ENCODE measurements at regions not wholly inside any gene's neighbourhood (a gene's known extent, or its start where the extent isn't known, plus 50 kb on each side); places are given as distances from the start of the nearest gene placed in this dataset.

DNA sequence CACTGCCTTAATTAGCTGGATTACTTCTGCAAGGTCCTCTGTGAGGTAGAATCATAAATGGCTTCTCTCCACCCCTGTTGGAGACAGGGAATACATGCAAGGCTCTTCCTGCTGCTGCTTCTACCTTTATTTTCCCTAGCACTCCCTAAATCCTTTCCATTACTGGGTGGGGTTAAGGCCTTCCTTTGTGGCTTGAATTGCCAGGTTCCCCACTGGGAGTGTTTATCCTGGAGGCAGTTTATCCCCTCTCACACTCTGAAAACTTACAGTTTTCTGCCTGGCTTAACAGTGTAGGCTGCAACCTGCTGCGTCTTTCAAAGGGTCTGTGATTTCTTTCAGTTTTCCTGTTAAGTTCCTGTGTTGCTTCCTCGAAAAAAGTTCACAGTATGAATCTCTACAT is 1062.3 kb upstream of the CRIM1 start:
- ATAC-seq = no peak
- H3K27me3 Mint-ChIP-seq (ENCODE audit: low read depth) = no peaks in the 10 kb centered on the region
- no peaks in the 10 kb centered on the region for H3K4me1 Mint-ChIP-seq (ENCODE audit: low read depth)
- H3K9me3 Mint-ChIP-seq (ENCODE audit: insufficient read depth) = peaks cover 8% of the 10 kb centered on the region
- CTCF ChIA-PET = no interaction called here
- POLR2A ChIA-PET = no interaction called here
- no peak for DNase-seq
- H3K4me3 Mint-ChIP-seq = no peak overlapping the region
- no peak overlapping the region for H3K27ac Mint-ChIP-seq
- H3K36me3 Mint-ChIP-seq (ENCODE audit: low read depth) = no peaks in the 10 kb centered on the region

GRCh38 chr2:35292199-35292598 is 1063.4 kb upstream of the CRIM1 start:
- DNase-seq (no peak), ATAC-seq (no peak)
- Mint-ChIP-seq H3K9me3 (ENCODE audit: insufficient read depth) (peaks cover 8% of the 10 kb centered on the region), H3K4me1 (ENCODE audit: low read depth) (no peaks in the 10 kb centered on the region), H3K27me3 (ENCODE audit: low read depth) (no peaks in the 10 kb centered on the region), H3K36me3 (ENCODE audit: low read depth) (no peaks in the 10 kb centered on the region), H3K4me3 (no peak overlapping the region), H3K27ac (no peak overlapping the region)
- ChIA-PET POLR2A (no interaction called here), CTCF (no interaction called here)

GRCh38 chr2:35281702-35282101 is 1073.9 kb upstream of the CRIM1 start:
- Mint-ChIP-seq H3K4me1 (ENCODE audit: low read depth) (no peaks in the 10 kb centered on the region), H3K36me3 (ENCODE audit: low read depth) (no peaks in the 10 kb centered on the region), H3K27ac (no peak overlapping the region), H3K9me3 (ENCODE audit: insufficient read depth) (no peaks in the 10 kb centered on the region), H3K27me3 (ENCODE audit: low read depth) (no peaks in the 10 kb centered on the region), H3K4me3 (no peak overlapping the region)
- ChIA-PET POLR2A (no interaction called here), CTCF (interaction anchor here (0.7 kb wide), 1 partner anchor 659 kb away, joined by 3 read pairs; no protein-coding TSS in a partner anchor)
- ATAC-seq = no peak
- DNase-seq = no peak

DNA sequence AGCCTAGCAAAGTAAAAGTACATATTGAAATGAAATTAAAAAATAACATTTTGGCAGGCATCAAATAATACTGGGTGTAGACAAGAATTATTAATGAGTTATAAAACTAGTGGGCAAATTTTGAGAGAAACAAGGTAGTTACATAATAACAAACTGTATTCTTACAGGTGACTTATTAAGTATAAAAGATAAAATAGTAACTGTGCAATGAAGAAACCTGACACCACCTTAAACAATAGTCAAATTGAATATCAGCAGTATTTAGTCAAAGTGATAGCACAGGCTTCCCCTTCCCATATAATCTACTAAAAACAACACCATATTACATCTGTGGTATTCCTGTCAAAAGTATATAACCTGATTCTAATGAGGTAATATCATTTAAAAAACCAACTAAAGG is 1099.8 kb upstream of the CRIM1 start:
- Mint-ChIP-seq H3K27me3 (ENCODE audit: low read depth) (no peaks in the 10 kb centered on the region), H3K4me1 (ENCODE audit: low read depth) (no peaks in the 10 kb centered on the region), H3K9me3 (ENCODE audit: insufficient read depth) (peaks cover 21% of the 10 kb centered on the region), H3K36me3 (ENCODE audit: low read depth) (no peaks in the 10 kb centered on the region), H3K27ac (no peak overlapping the region), H3K4me3 (no peak overlapping the region)
- ATAC-seq = no peak
- ChIA-PET POLR2A (no interaction called here), CTCF (no interaction called here)
- no peak for DNase-seq

GRCh38 chr2:35251156-35251555 is 1104.4 kb upstream of the CRIM1 start:
- Mint-ChIP-seq H3K4me3 (no peak overlapping the region), H3K4me1 (ENCODE audit: low read depth) (no peaks in the 10 kb centered on the region), H3K36me3 (ENCODE audit: low read depth) (no peaks in the 10 kb centered on the region), H3K9me3 (ENCODE audit: insufficient read depth) (no peaks in the 10 kb centered on the region), H3K27ac (no peak overlapping the region), H3K27me3 (ENCODE audit: low read depth) (no peaks in the 10 kb centered on the region)
- DNase-seq = no peak
- ChIA-PET POLR2A (no interaction called here), CTCF (no interaction called here)
- ATAC-seq = no peak

DNA sequence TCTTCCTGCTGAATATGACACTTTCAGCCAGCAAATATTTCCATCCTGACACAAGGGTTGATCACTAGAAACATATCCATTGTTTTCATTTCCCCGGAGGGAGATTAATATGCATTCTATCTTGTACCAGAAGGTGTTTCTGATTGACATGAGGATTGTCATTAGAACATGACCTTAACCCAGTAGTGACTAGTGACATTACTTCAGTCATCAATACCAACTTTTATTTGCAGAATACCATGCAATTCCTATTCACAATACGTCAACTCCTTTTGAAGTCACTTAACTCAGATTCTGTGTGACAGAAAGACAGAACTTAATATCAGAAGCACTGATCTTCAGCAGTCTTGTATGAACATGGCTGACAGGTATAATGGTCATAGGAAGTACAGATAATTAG is 1108.9 kb upstream of the CRIM1 start:
- ChIA-PET POLR2A (no interaction called here), CTCF (no interaction called here)
- Mint-ChIP-seq H3K4me1 (ENCODE audit: low read depth) (no peaks in the 10 kb centered on the region), H3K4me3 (no peak overlapping the region), H3K27me3 (ENCODE audit: low read depth) (no peaks in the 10 kb centered on the region), H3K9me3 (ENCODE audit: insufficient read depth) (no peaks in the 10 kb centered on the region), H3K36me3 (ENCODE audit: low read depth) (no peaks in the 10 kb centered on the region), H3K27ac (no peak overlapping the region)
- ATAC-seq (no peak), DNase-seq (no peak)

GRCh38 chr2:35228584-35228983 is 1127.0 kb upstream of the CRIM1 start:
- no peaks in the 10 kb centered on the region for H3K4me1 Mint-ChIP-seq (ENCODE audit: low read depth)

DNA sequence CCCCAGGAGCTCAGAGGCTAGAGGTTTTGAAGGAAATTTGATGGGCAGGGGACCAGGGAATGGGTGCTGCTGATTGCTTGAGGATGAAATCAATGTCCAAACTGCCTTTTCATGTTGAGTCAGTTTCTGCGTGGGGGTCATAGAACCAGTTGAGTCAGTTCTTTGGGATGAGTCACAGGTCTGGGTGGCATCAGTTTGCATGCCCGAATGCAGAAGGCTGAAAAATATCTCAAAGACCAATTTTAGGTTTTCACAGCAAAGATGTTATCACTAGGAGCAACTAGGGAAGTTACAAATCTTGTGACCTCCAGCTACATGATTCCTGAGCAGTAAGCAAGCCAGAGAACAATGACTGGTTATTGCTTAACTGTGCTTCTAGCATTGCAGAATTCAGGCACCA is 1135.1 kb upstream of the CRIM1 start:
- no peaks in the 10 kb centered on the region for H3K27me3 Mint-ChIP-seq (ENCODE audit: low read depth)
- no peaks in the 10 kb centered on the region for H3K4me1 Mint-ChIP-seq (ENCODE audit: low read depth)
- peaks cover 3% of the 10 kb centered on the region for H3K9me3 Mint-ChIP-seq (ENCODE audit: insufficient read depth)
- ChIA-PET CTCF (no interaction called here), POLR2A (no interaction called here)
- no peak overlapping the region for H3K27ac Mint-ChIP-seq
- no peaks in the 10 kb centered on the region for H3K36me3 Mint-ChIP-seq (ENCODE audit: low read depth)
- no peak overlapping the region for H3K4me3 Mint-ChIP-seq
- DNase-seq (no peak), ATAC-seq (no peak)

More at GRCh38 chr2:35228584-35228983, 1127.0 kb upstream of the CRIM1 start:
- DNase-seq (no peak), ATAC-seq (no peak)
- Mint-ChIP-seq H3K9me3 (ENCODE audit: insufficient read depth) (peaks cover 13% of the 10 kb centered on the region), H3K27me3 (ENCODE audit: low read depth) (no peaks in the 10 kb centered on the region), H3K36me3 (ENCODE audit: low read depth) (no peaks in the 10 kb centered on the region), H3K4me3 (no peak overlapping the region), H3K27ac (no peak overlapping the region)
- POLR2A ChIA-PET = no interaction called here
- CTCF ChIA-PET = no interaction called here

DNA sequence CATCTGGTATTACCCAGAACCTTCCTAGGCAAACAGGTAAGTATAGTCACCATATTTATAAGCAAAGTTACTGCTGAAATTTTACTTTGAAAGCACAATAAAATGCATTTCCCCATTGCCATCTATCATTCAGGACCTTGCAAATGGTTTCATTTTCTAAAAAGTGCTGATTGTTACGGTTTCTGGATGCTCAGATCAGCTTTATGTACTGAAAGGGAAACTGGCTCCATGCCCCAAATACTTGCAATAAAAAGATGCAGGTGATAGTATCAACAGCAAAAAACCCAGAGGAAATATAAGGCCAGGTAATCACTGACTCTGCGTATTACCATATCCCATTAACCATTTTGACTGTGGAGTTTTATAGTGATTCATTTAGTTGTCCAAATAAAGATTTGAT is 1150.7 kb upstream of the CRIM1 start:
- no peaks in the 10 kb centered on the region for H3K36me3 Mint-ChIP-seq (ENCODE audit: low read depth)
- H3K27ac Mint-ChIP-seq = no peak overlapping the region
- no peaks in the 10 kb centered on the region for H3K4me1 Mint-ChIP-seq (ENCODE audit: low read depth)
- ChIA-PET POLR2A (no interaction called here), CTCF (no interaction called here)
- no peak for DNase-seq
- H3K9me3 Mint-ChIP-seq (ENCODE audit: insufficient read depth) = peaks cover 7% of the 10 kb centered on the region
- ATAC-seq = no peak
- no peaks in the 10 kb centered on the region for H3K27me3 Mint-ChIP-seq (ENCODE audit: low read depth)
- no peak overlapping the region for H3K4me3 Mint-ChIP-seq

DNA sequence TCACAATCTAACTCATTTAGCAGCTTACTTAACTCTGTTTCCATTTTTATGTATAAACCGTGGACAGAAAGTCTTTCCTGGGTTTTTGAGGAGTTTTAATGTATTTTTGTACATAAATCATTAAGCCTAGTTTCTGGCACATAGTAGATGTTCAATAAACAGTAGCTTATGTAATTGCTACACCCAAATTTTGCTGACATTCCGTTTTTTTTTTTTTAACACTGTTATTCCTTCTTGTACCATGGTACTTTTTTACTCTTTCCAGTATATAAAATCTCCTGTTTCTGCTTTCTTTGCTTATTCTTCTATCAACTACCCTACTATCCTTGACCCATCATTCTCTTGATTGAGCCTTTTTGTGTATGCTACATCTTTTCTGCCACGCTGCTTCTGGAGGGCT is 1151.3 kb upstream of the CRIM1 start:
- Mint-ChIP-seq H3K4me1 (ENCODE audit: low read depth) (no peaks in the 10 kb centered on the region), H3K27me3 (ENCODE audit: low read depth) (no peaks in the 10 kb centered on the region), H3K4me3 (no peak overlapping the region), H3K9me3 (ENCODE audit: insufficient read depth) (peaks cover 7% of the 10 kb centered on the region), H3K36me3 (ENCODE audit: low read depth) (no peaks in the 10 kb centered on the region), H3K27ac (no peak overlapping the region)
- no peak for ATAC-seq
- ChIA-PET CTCF (no interaction called here), POLR2A (no interaction called here)
- DNase-seq = no peak

DNA sequence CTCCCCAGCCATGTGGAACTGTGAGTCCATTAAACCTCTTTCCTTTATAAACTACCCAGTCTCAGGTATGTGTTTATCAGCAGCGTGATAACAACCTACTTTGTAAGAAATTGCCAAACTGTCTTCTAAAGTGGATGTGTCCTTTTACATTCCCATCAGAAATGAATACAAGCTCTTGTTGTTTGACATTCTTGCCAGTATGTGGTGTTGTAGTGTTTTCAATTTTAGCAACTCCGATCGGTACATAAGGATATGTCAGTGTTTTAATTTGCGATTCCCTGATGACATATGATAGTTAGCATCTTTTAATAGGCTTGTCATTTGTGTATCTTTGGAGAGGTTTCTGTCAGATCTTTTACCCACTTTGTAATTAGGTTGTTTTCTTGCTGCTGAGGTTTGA is 1156.3 kb upstream of the CRIM1 start:
- no peaks in the 10 kb centered on the region for H3K4me1 Mint-ChIP-seq (ENCODE audit: low read depth)
- H3K36me3 Mint-ChIP-seq (ENCODE audit: low read depth) = no peaks in the 10 kb centered on the region
- no peaks in the 10 kb centered on the region for H3K27me3 Mint-ChIP-seq (ENCODE audit: low read depth)
- H3K4me3 Mint-ChIP-seq = no peak overlapping the region
- H3K27ac Mint-ChIP-seq = no peak overlapping the region
- ATAC-seq (no peak), DNase-seq (no peak)
- H3K9me3 Mint-ChIP-seq (ENCODE audit: insufficient read depth) = peaks cover 7% of the 10 kb centered on the region
- ChIA-PET CTCF (no interaction called here), POLR2A (no interaction called here)

DNA sequence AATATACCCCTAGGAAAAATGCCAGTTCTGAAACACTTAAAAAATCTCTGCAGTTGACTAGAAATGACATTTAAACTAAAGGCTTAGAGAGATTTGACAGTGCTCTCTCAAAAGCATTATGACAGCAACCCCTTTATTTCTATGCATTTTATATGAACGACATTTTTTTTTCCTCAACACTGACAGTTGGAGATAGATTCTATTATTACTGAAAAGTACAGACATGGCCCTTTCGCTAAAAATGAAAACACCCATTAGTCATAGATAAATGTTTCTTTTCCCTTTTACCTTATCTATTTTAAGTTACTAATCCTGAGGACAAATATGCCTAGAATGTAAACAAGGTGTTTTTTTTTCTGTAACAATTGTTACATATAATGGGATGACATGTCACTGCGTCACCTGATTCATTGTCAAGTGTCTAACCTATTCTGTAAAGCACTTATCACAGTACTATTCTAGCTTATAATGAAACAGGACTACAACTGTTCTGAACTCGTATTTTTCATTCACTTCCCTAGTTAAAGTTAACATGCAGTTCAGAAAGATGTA is 1169.6 kb upstream of the CRIM1 start:
- Mint-ChIP-seq H3K36me3 (ENCODE audit: low read depth) (no peaks in the 10 kb centered on the region), H3K27ac (no peak overlapping the region), H3K4me3 (no peak overlapping the region), H3K4me1 (ENCODE audit: low read depth) (no peaks in the 10 kb centered on the region), H3K9me3 (ENCODE audit: insufficient read depth) (peaks cover under 1% of the 10 kb centered on the region), H3K27me3 (ENCODE audit: low read depth) (no peaks in the 10 kb centered on the region)
- ChIA-PET CTCF (no interaction called here), POLR2A (no interaction called here)
- ATAC-seq (no peak), DNase-seq (no peak)

DNA sequence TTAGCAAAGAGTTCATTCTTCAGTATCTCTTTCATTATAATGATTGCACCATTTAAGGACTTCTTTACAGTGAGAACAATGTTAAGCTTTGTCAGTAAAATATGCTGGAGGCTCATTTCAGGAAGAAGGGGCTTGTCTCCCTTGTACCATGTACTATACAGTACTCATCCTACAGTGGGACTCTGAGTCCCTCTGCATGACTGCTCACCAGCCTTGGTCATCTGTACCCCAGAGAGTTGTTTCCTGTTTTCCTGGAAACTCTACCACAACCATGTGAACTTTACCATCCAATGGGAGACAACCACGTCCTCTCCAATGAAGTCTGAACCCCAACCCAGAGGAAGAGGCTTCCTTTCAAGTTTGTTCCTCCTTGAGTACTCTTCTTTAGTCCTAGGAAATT is 1171.1 kb upstream of the CRIM1 start:
- Mint-ChIP-seq H3K9me3 (ENCODE audit: insufficient read depth) (no peaks in the 10 kb centered on the region), H3K36me3 (ENCODE audit: low read depth) (no peaks in the 10 kb centered on the region), H3K4me3 (no peak overlapping the region), H3K4me1 (ENCODE audit: low read depth) (no peaks in the 10 kb centered on the region), H3K27me3 (ENCODE audit: low read depth) (no peaks in the 10 kb centered on the region), H3K27ac (no peak overlapping the region)
- no peak for ATAC-seq
- POLR2A ChIA-PET = no interaction called here
- no peak for DNase-seq
- CTCF ChIA-PET = no interaction called here

Measured in activated CD8-positive, alpha-beta T cell treated with anti-CD3 and anti-CD28 coated beads, Interleukin-2, amount 10 ng/mL, durations not matched to agents 7 days and 5 days (primary cell).